IMR-90 (cell line): ENCODE measurements at regions not wholly inside any gene's neighbourhood (a gene's known extent, or its start where the extent isn't known, plus 50 kb on each side); places are given as distances from the start of the nearest gene placed in this dataset.

Experiments
- ATAC-seq: fragments of 200-7000 bp; cut with Tn5 transposase; 2 replicates; pipeline ENCODE4 v1.9.1; 2020; ENCODE audit warnings: low read depth, mild to moderate bottlenecking, moderate library complexity
- BruUV-seq: library from RNA; stranded (reverse); fragments of 400-500 nt; replicated peaks from 2 replicates; lab custom pipeline; 2021; lab: Mats Ljungman, UMichigan
- CTCF ChIA-PET: fragments of 300-600 bp; formaldehyde crosslinking; extraction: SDS; loops from one replicate; lab custom pipeline; 2021; ENCODE audit warnings: antibody characterized with exemption; lab: Yijun Ruan, JAX
- POLR2A ChIA-PET: fragments of 300-600 bp; sonication (Branson Sonifier 250); formaldehyde crosslinking; loops from one replicate; lab custom pipeline; 2022; ENCODE audit warnings: antibody characterized with exemption; ENCODE audit not compliant: unreplicated experiment; lab: Charles Lee
- DNase-seq: peaks from one replicate; pipeline ENCODE4 v3.0.0; 2013
- H2AFZ ChIP-seq: replicated peaks from 2 replicates; pipeline ENCODE3; 2013; ENCODE audit warnings: low read length, mild to moderate bottlenecking; ENCODE audit not compliant: poor library complexity
- H2AK5ac ChIP-seq: 2 replicates; pipeline ENCODE4 v1.6.1; 2013; ENCODE audit warnings: low read depth, low read length, inconsistent platforms
- H2AK9ac ChIP-seq: replicated peaks from 2 replicates; pipeline ENCODE3; 2013; ENCODE audit warnings: mild to moderate bottlenecking, low read depth, low read length, moderate library complexity; ENCODE audit not compliant: poor library complexity
- H2BK120ac ChIP-seq: 2 replicates; pipeline ENCODE4 v1.6.1; 2013; ENCODE audit warnings: low read depth, low read length, inconsistent platforms
- H2BK15ac ChIP-seq: 3 replicates; pipeline ENCODE4 v1.6.1; 2013; ENCODE audit warnings: low read depth, low read length, inconsistent platforms
- H2BK20ac ChIP-seq: 2 replicates; pipeline ENCODE4 v1.6.1; 2013; ENCODE audit warnings: low read depth, mild to moderate bottlenecking, inconsistent platforms, low read length, moderate library complexity
- H2BK5ac ChIP-seq: 2 replicates; pipeline ENCODE4 v1.6.1; 2013; ENCODE audit warnings: mild to moderate bottlenecking, low read depth, low read length, inconsistent platforms; ENCODE audit not compliant: poor library complexity, severe bottlenecking
- H3K14ac ChIP-seq: replicated peaks from 2 replicates; pipeline ENCODE4 v1.6.1; 2013; ENCODE audit warnings: low read depth, low read length, inconsistent platforms
- H3K18ac ChIP-seq: 2 replicates; pipeline ENCODE4 v1.6.1; 2013; ENCODE audit warnings: low read depth, low read length, control low read depth
- H3K23ac ChIP-seq: 2 replicates; pipeline ENCODE4 v1.6.1; 2013; ENCODE audit warnings: low read depth, low read length, inconsistent platforms
- H3K27ac ChIP-seq: 2 replicates; pipeline ENCODE4 v1.5.1; 2013; ENCODE audit warnings: mild to moderate bottlenecking, control low read depth, low read length; ENCODE audit not compliant: insufficient read depth
- H3K27me3 ChIP-seq: 2 replicates; pipeline ENCODE4 v1.6.1; 2013; ENCODE audit warnings: low read length; ENCODE audit not compliant: control insufficient read depth, insufficient read depth
- H3K36me3 ChIP-seq: 2 replicates; pipeline ENCODE4 v1.6.1; 2013; ENCODE audit warnings: low read length, mixed read lengths; ENCODE audit not compliant: control insufficient read depth, insufficient read depth
- H3K4ac ChIP-seq: 2 replicates; pipeline ENCODE4 v1.6.1; 2013; ENCODE audit warnings: low read depth, low read length, inconsistent platforms
- H3K4me1 ChIP-seq: 2 replicates; pipeline ENCODE4 v1.6.1; 2013; ENCODE audit warnings: low read length, mixed read lengths; ENCODE audit not compliant: control insufficient read depth, insufficient read depth
- H3K4me2 ChIP-seq: 2 replicates; pipeline ENCODE4 v1.6.1; 2013; ENCODE audit warnings: low read depth, mild to moderate bottlenecking, control low read depth, low read length, moderate library complexity
- H3K4me3 ChIP-seq: 2 replicates; pipeline ENCODE4 v1.5.1; 2013; ENCODE audit warnings: low read depth, mild to moderate bottlenecking, control low read depth, low read length, moderate library complexity; ENCODE audit not compliant: insufficient read depth
- H3K56ac ChIP-seq: 2 replicates; pipeline ENCODE4 v1.6.1; 2013; ENCODE audit warnings: low read length, inconsistent platforms; ENCODE audit not compliant: insufficient read depth; ENCODE audit errors: extremely low read depth
- H3K79me1 ChIP-seq, 2 experiments: 2 replicates each; pipeline ENCODE4 v1.6.1; 2013; ENCODE audit warnings: low read length in 2 of 2, inconsistent platforms in 1 of 2, low read depth in 1 of 2
- H3K9ac ChIP-seq: 2 replicates; pipeline ENCODE4 v1.6.1; 2013; ENCODE audit warnings: low read depth, low read length, control low read depth
- H3K9me1 ChIP-seq: 2 replicates; pipeline ENCODE4 v1.6.1; 2013; ENCODE audit warnings: low read length, inconsistent platforms; ENCODE audit not compliant: insufficient read depth
- H3K9me3 ChIP-seq: 2 replicates; pipeline ENCODE4 v1.6.1; 2013; ENCODE audit warnings: low read length; ENCODE audit not compliant: control insufficient read depth, insufficient read depth
- H4K20me1 ChIP-seq: 2 replicates; pipeline ENCODE4 v1.6.1; 2013; ENCODE audit warnings: low read length, inconsistent platforms; ENCODE audit not compliant: insufficient read depth
- H4K5ac ChIP-seq: 2 replicates; pipeline ENCODE4 v1.6.1; 2013; ENCODE audit warnings: mild to moderate bottlenecking, low read depth, low read length, control low read depth
- H4K8ac ChIP-seq, 2 experiments: 2 replicates each; pipeline ENCODE4 v1.6.1; 2013; ENCODE audit warnings: low read depth in 2 of 2, low read length in 2 of 2, control low read depth in 1 of 2, inconsistent platforms in 1 of 2
- H4K91ac ChIP-seq: 2 replicates; pipeline ENCODE4 v1.6.1; 2013; ENCODE audit warnings: low read depth, low read length, inconsistent platforms; ENCODE audit not compliant: insufficient read depth
- BHLHE40 ChIP-seq: fragments of 150-350 bp; IDR thresholded peaks from 2 replicates; pipeline ENCODE4 v1.6.1; 2016; ENCODE audit warnings: mild to moderate bottlenecking, low read depth, low read length
- CHD1 ChIP-seq: IDR thresholded peaks from 2 replicates; pipeline ENCODE4 v1.6.1; 2012; ENCODE audit warnings: low read depth, low read length, improper control_type of control experiment
- FOS ChIP-seq: fragments of 150-350 bp; IDR thresholded peaks from 2 replicates; pipeline ENCODE4 v1.6.1; 2016; ENCODE audit warnings: low read depth, low read length
- MAFK ChIP-seq: IDR thresholded peaks from 2 replicates; pipeline ENCODE4 v1.6.1; 2012; ENCODE audit warnings: low read depth, low read length, improper control_type of control experiment
- MAZ ChIP-seq: IDR thresholded peaks from 2 replicates; pipeline ENCODE4 v1.6.1; 2012; ENCODE audit warnings: low read depth, mild to moderate bottlenecking, low read length, improper control_type of control experiment, moderate library complexity, borderline replicate concordance
- MXI1 ChIP-seq: IDR thresholded peaks from 2 replicates; pipeline ENCODE4 v1.6.1; 2012; ENCODE audit warnings: low read depth, mild to moderate bottlenecking, low read length, moderate library complexity, borderline replicate concordance
- NFE2L2 ChIP-seq: fragments of 150-350 bp; IDR thresholded peaks from 2 replicates; pipeline ENCODE4 v1.6.1; 2016; ENCODE audit warnings: low read depth, mild to moderate bottlenecking, low read length
- POLR2A ChIP-seq: IDR thresholded peaks from 2 replicates; pipeline ENCODE4 v1.6.1; 2012; ENCODE audit warnings: mild to moderate bottlenecking, low read depth, low read length
- RAD21 ChIP-seq: IDR thresholded peaks from 2 replicates; pipeline ENCODE4 v1.6.1; 2012; ENCODE audit warnings: low read length, improper control_type of control experiment
- RCOR1 ChIP-seq: IDR thresholded peaks from 2 replicates; pipeline ENCODE4 v1.6.1; 2012; ENCODE audit warnings: mild to moderate bottlenecking, low read length, improper control_type of control experiment; ENCODE audit not compliant: insufficient replicate concordance
- RFX5 ChIP-seq: IDR thresholded peaks from 2 replicates; pipeline ENCODE4 v1.8.0; 2012; ENCODE audit warnings: low read depth, mild to moderate bottlenecking, low read length, moderate library complexity
- SMC3 ChIP-seq: fragments of 150-350 bp; IDR thresholded peaks from 2 replicates; pipeline ENCODE4 v1.6.1; 2016; ENCODE audit warnings: low read depth, mild to moderate bottlenecking, antibody characterized with exemption, low read length, moderate library complexity
- WGBS, 2 experiments: methylation state at CpG; one replicate each; pipeline versions ENCODE4 v1.1.5 to v1.1.7; 2013; ENCODE audit warnings: missing lambda C conversion rate in 2 of 2; ENCODE audit not compliant: insufficient read length in 1 of 2; ENCODE audit errors: extremely low coverage in 2 of 2; 5-methylcytosine and 5-hydroxymethylcytosine counted together
- dilution Hi-C: fragments of 300-500 bp; cut with HindIII; formaldehyde crosslinking; loops from one replicate; pipeline ENCODE4 v1.14.3; 2018; ENCODE audit warnings: low sequenced_read_pairs; ENCODE audit not compliant: unreplicated experiment
- in situ Hi-C: fragments of 300-500 bp; cut with MboI; formaldehyde crosslinking; loops from 3 replicates; pipeline ENCODE4 v1.14.3; 2019; ENCODE audit warnings: low sequenced_read_pairs, inconsistent platforms, mixed read lengths
- intact Hi-C: fragments of 100-400 bp; cut with micrococcal nuclease; formaldehyde crosslinking; loops from 2 replicates; pipeline ENCODE4 v1.10.0; 2022
- TF ChIP-seq, protein P1 (sequence below): fragments of 150-350 bp; IDR thresholded peaks from 2 replicates; pipeline ENCODE4 v1.6.1; 2016; ENCODE audit warnings: low read depth, mild to moderate bottlenecking, low read length, moderate library complexity, borderline replicate concordance
- TF ChIP-seq, protein P2 (sequence below): fragments of 150-350 bp; IDR thresholded peaks from 2 replicates; pipeline ENCODE4 v1.6.1; 2017; ENCODE audit warnings: mild to moderate bottlenecking, antibody characterized with exemption, low read length, low read depth
- TF ChIP-seq, protein P3 (sequence below): conservative IDR thresholded peaks from 2 replicates; pipeline ENCODE4 v1.5.1; 2012; ENCODE audit warnings: mild to moderate bottlenecking, low read depth, low read length, improper control_type of control experiment

DNA sequence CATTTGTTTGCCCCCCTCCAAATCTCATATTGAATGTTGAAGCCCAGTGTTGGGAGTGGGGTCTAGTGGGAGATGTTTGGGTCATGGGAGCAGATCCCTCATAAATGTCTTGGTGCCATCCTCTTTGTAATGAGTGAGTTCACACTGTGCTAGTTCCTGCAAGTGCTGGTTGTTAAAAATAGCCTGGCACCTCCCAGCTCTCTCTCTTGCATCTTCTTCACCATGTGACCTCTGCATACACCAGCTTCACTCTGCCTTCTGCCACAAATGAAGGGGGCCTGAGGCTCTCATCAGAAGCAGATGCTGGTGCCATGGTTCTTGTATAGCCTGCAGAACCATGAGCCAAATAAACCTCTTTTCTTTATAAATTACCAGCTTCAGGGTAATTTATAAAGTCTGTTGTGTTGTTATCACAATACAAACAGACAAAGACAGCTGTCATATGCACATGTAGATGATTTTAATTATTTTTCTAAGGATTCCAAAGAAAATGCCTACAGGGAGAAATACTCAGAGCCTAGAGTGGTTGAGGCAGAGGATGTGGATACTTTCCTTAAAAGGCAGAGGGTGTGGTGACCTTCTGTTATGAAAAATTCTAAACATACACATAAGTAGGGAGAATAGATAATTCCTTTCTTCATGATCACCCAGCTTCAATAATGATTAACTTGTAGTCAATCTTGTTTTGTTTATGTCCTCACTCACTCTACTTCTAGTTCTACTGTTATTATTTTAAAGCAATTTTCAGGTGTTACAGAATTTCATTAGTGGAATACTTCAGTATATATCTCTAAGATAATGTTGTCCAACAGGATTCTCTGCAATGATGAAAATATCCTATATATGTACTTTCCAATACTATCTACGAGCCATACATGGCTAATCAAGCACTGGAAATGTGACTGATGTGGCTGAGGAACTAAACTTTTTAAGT is 75.1 kb upstream of the RANBP6 start:
- H3K36me3 ChIP-seq = no peaks in the 10 kb centered on the region
- H3K4ac ChIP-seq = no peak overlapping the region
- H4K91ac ChIP-seq = no peak overlapping the region
- ChIA-PET POLR2A (no interaction called here), CTCF (interaction anchor here (0.6 kb wide), 1 partner anchor 437 kb away, joined by 3 read pairs; no protein-coding TSS in a partner anchor)
- ATAC-seq (no peak), DNase-seq (no peak)
- H4K20me1 ChIP-seq = no peaks in the 10 kb centered on the region
- H2AFZ ChIP-seq = no peak overlapping the region
- no peak overlapping the region for H2BK15ac ChIP-seq
- dilution Hi-C loops = no loop called here
- no peak overlapping the region for H3K14ac ChIP-seq
- no peak overlapping the region for H4K8ac ChIP-seq
- no peak overlapping the region for H4K5ac ChIP-seq
- no peak overlapping the region for H2AK9ac ChIP-seq
- no peaks in the 10 kb centered on the region for H3K4me1 ChIP-seq
- H2BK120ac ChIP-seq = no peak overlapping the region
- WGBS, 2 experiments = no CpG with 5 or more reads among the region's 1 CpG
- H3K79me1 ChIP-seq = no peaks in the 10 kb centered on the region
- H3K23ac ChIP-seq = no peak overlapping the region
- in situ Hi-C loops = no loop called here
- H3K9ac ChIP-seq = no peak overlapping the region
- BruUV-seq = no TSS peak
- H2BK20ac ChIP-seq = no peak overlapping the region
- H3K18ac ChIP-seq = no peak overlapping the region
- peaks cover 2% of the 10 kb centered on the region; the same call in 1 of the 2 replicates for H3K27me3 ChIP-seq
- no peak overlapping the region for H3K4me2 ChIP-seq
- H3K4me3 ChIP-seq = no peak overlapping the region
- no peak overlapping the region for H2AK5ac ChIP-seq
- H2BK5ac ChIP-seq = no peak overlapping the region
- intact Hi-C loops = no loop called here
- H3K9me3 ChIP-seq = no peaks in the 10 kb centered on the region
- H3K9me1 ChIP-seq = no peaks in the 10 kb centered on the region
- H3K56ac ChIP-seq = no peak overlapping the region
- H3K27ac ChIP-seq = no peak overlapping the region
- TF ChIP-seq MAZ (no peak), MXI1 (no peak), BHLHE40 (no peak), POLR2A (no peak), MAFK (no peak), RFX5 (no peak), RAD21 (no peak), NFE2L2 (no peak), RCOR1 (no peak), SMC3 (no peak), CHD1 (no peak), FOS (no peak)
- TF ChIP-seq, protein P1, sequence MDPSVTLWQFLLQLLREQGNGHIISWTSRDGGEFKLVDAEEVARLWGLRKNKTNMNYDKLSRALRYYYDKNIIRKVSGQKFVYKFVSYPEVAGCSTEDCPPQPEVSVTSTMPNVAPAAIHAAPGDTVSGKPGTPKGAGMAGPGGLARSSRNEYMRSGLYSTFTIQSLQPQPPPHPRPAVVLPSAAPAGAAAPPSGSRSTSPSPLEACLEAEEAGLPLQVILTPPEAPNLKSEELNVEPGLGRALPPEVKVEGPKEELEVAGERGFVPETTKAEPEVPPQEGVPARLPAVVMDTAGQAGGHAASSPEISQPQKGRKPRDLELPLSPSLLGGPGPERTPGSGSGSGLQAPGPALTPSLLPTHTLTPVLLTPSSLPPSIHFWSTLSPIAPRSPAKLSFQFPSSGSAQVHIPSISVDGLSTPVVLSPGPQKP = no peak
- TF ChIP-seq, protein P2, sequence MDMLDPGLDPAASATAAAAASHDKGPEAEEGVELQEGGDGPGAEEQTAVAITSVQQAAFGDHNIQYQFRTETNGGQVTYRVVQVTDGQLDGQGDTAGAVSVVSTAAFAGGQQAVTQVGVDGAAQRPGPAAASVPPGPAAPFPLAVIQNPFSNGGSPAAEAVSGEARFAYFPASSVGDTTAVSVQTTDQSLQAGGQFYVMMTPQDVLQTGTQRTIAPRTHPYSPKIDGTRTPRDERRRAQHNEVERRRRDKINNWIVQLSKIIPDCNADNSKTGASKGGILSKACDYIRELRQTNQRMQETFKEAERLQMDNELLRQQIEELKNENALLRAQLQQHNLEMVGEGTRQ = no peak
- TF ChIP-seq, protein P3, sequence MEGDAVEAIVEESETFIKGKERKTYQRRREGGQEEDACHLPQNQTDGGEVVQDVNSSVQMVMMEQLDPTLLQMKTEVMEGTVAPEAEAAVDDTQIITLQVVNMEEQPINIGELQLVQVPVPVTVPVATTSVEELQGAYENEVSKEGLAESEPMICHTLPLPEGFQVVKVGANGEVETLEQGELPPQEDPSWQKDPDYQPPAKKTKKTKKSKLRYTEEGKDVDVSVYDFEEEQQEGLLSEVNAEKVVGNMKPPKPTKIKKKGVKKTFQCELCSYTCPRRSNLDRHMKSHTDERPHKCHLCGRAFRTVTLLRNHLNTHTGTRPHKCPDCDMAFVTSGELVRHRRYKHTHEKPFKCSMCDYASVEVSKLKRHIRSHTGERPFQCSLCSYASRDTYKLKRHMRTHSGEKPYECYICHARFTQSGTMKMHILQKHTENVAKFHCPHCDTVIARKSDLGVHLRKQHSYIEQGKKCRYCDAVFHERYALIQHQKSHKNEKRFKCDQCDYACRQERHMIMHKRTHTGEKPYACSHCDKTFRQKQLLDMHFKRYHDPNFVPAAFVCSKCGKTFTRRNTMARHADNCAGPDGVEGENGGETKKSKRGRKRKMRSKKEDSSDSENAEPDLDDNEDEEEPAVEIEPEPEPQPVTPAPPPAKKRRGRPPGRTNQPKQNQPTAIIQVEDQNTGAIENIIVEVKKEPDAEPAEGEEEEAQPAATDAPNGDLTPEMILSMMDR = no peak
